Neural crest cell (in vitro differentiated cells): ENCODE measurements at regions not wholly inside any gene's neighbourhood (a gene's known extent, or its start where the extent isn't known, plus 50 kb on each side); places are given as distances from the start of the nearest gene placed in this dataset.

Experiments
- DNase-seq: peaks from one replicate; pipeline ENCODE4 v3.0.0; 2021; ENCODE audit warnings: low read depth, mixed read lengths, low spot score
- H3K27ac Mint-ChIP-seq: one replicate; pipeline ENCODE4 v1.8.0; 2021; ENCODE audit warnings: mild to moderate bottlenecking, mixed read lengths; ENCODE audit not compliant: unreplicated experiment
- H3K27me3 Mint-ChIP-seq: 2 replicates; pipeline ENCODE4 v1.8.0; 2021; ENCODE audit warnings: low read depth, mild to moderate bottlenecking, mixed read lengths
- H3K36me3 Mint-ChIP-seq: 2 replicates; pipeline ENCODE4 v1.8.0; 2021; ENCODE audit warnings: low read depth, mild to moderate bottlenecking, mixed read lengths
- H3K4me1 Mint-ChIP-seq: 2 replicates; pipeline ENCODE4 v1.8.0; 2021; ENCODE audit warnings: mixed read lengths
- H3K4me3 Mint-ChIP-seq: one replicate; pipeline ENCODE4 v1.8.0; 2021; ENCODE audit warnings: mild to moderate bottlenecking, mixed read lengths
- H3K9me3 Mint-ChIP-seq: 2 replicates; pipeline ENCODE4 v1.8.0; 2021; ENCODE audit warnings: mixed read lengths
- CTCF ChIP-seq: fragments of 200-600 bp; sonication (generic); conservative IDR thresholded peaks from 2 replicates; pipeline ENCODE4 v1.5.0; 2021; ENCODE audit warnings: antibody characterized with exemption, mild to moderate bottlenecking

DNA sequence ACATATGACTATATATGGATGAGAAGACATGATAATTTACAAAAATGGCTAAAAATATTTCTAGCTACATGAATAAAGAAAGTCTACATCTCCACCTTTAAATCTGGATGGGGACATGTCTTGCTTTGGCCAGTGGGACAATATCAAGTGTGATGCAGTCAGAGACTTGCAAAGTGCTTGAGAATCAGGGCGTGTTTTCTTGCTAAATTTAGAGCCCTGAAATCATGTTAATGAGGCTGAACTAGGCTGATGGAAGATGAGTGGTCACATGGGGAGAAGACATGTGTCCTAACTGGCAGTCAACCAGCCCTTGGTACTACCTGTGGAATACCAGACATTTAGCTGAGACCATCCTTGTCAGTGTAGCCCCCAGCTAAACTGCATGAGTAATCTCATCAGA is 278.5 kb upstream of the RGPD4 start:
- TF ChIP-seq CTCF: no peak
- Mint-ChIP-seq H3K4me1 (no peaks in the 10 kb centered on the region), H3K36me3 (no peaks in the 10 kb centered on the region), H3K4me3 (no peak overlapping the region), H3K27me3 (no peaks in the 10 kb centered on the region), H3K9me3 (no peaks in the 10 kb centered on the region), H3K27ac (no peak overlapping the region)
- no peak for DNase-seq

GRCh38 chr2:107553046-107553445 is 273.6 kb upstream of the RGPD4 start:
- no peak overlapping the region for H3K27ac Mint-ChIP-seq
- no peak overlapping the region for H3K4me3 Mint-ChIP-seq
- no peak for DNase-seq
- H3K4me1 Mint-ChIP-seq: no peaks in the 10 kb centered on the region
- no peak for TF ChIP-seq CTCF
- H3K9me3 Mint-ChIP-seq: peaks cover 5% of the 10 kb centered on the region
- H3K36me3 Mint-ChIP-seq: no peaks in the 10 kb centered on the region
- no peaks in the 10 kb centered on the region for H3K27me3 Mint-ChIP-seq

DNA sequence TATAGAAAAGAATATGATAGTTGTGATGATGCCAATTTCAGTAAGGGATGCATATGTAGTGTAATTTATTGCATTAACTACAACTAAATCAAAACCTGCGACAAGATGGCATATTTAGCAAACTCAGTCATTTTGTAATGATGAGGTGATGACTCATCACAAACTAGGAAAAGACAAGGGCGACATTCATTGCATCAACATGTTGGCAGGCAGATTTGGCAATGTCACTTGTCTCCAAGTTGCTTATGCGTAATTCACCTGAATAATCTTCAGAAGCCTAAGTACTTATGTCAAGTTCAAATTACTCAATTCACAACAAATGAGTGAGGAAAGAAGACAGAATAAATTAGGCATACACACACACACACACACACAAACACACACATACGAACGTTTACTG is 273.2 kb upstream of the RGPD4 start:
- H3K27me3 Mint-ChIP-seq: no peaks in the 10 kb centered on the region
- peaks cover 5% of the 10 kb centered on the region for H3K9me3 Mint-ChIP-seq
- no peak for TF ChIP-seq CTCF
- no peaks in the 10 kb centered on the region for H3K4me1 Mint-ChIP-seq
- H3K4me3 Mint-ChIP-seq: no peak overlapping the region
- H3K36me3 Mint-ChIP-seq: no peaks in the 10 kb centered on the region
- H3K27ac Mint-ChIP-seq: no peak overlapping the region
- DNase-seq: no peak

- no peaks in the 10 kb centered on the region for H3K27me3 Mint-ChIP-seq
- peaks cover 11% of the 10 kb centered on the region for H3K9me3 Mint-ChIP-seq
- TF ChIP-seq CTCF: no peak
- no peak overlapping the region for H3K27ac Mint-ChIP-seq
- H3K4me1 Mint-ChIP-seq: no peaks in the 10 kb centered on the region
- H3K36me3 Mint-ChIP-seq: peaks cover 2% of the 10 kb centered on the region
- no peak overlapping the region for H3K4me3 Mint-ChIP-seq
- DNase-seq: no peak
These were observed 270.6 kb upstream of the RGPD4 start for GRCh38 chr2:107556038-107556627.

- Mint-ChIP-seq H3K4me1 (peaks cover 5% of the 10 kb centered on the region), H3K36me3 (peaks cover 2% of the 10 kb centered on the region), H3K4me3 (no peak overlapping the region), H3K9me3 (peaks cover 11% of the 10 kb centered on the region), H3K27me3 (no peaks in the 10 kb centered on the region), H3K27ac (no peak overlapping the region)
- no peak for TF ChIP-seq CTCF
- DNase-seq: no peak
These were observed 268.4 kb upstream of the RGPD4 start for GRCh38 chr2:107558295-107558694.
